IMR-90 (cell line): ENCODE measurements at regions not wholly inside any gene's neighbourhood (a gene's known extent, or its start where the extent isn't known, plus 50 kb on each side); places are given as distances from the start of the nearest gene placed in this dataset.
A peak's percentile ranks its signal among the peaks of the same experiment; 100 is the strongest.

Experiments used
- ATAC-seq: fragments of 200-7000 bp; cut with Tn5 transposase; 2 replicates; pipeline ENCODE4 v1.9.1; 2020; ENCODE audit warnings: low read depth, mild to moderate bottlenecking, moderate library complexity
- BruUV-seq: library from RNA; stranded (reverse); fragments of 400-500 nt; replicated peaks from 2 replicates; lab custom pipeline; 2021; lab: Mats Ljungman, UMichigan
- CTCF ChIA-PET: fragments of 300-600 bp; formaldehyde crosslinking; extraction: SDS; loops from one replicate; lab custom pipeline; 2021; ENCODE audit warnings: antibody characterized with exemption; lab: Yijun Ruan, JAX
- POLR2A ChIA-PET: fragments of 300-600 bp; sonication (Branson Sonifier 250); formaldehyde crosslinking; loops from one replicate; lab custom pipeline; 2022; ENCODE audit warnings: antibody characterized with exemption; ENCODE audit not compliant: unreplicated experiment; lab: Charles Lee
- DNase-seq: peaks from one replicate; pipeline ENCODE4 v3.0.0; 2013
- H2AFZ ChIP-seq: replicated peaks from 2 replicates; pipeline ENCODE3; 2013; ENCODE audit warnings: low read length, mild to moderate bottlenecking; ENCODE audit not compliant: poor library complexity
- H2AK5ac ChIP-seq: 2 replicates; pipeline ENCODE4 v1.6.1; 2013; ENCODE audit warnings: low read depth, low read length, inconsistent platforms
- H2AK9ac ChIP-seq: replicated peaks from 2 replicates; pipeline ENCODE3; 2013; ENCODE audit warnings: mild to moderate bottlenecking, low read depth, low read length, moderate library complexity; ENCODE audit not compliant: poor library complexity
- H2BK120ac ChIP-seq: 2 replicates; pipeline ENCODE4 v1.6.1; 2013; ENCODE audit warnings: low read depth, low read length, inconsistent platforms
- H2BK15ac ChIP-seq: 3 replicates; pipeline ENCODE4 v1.6.1; 2013; ENCODE audit warnings: low read depth, low read length, inconsistent platforms
- H2BK20ac ChIP-seq: 2 replicates; pipeline ENCODE4 v1.6.1; 2013; ENCODE audit warnings: low read depth, mild to moderate bottlenecking, inconsistent platforms, low read length, moderate library complexity
- H2BK5ac ChIP-seq: 2 replicates; pipeline ENCODE4 v1.6.1; 2013; ENCODE audit warnings: mild to moderate bottlenecking, low read depth, low read length, inconsistent platforms; ENCODE audit not compliant: poor library complexity, severe bottlenecking
- H3K14ac ChIP-seq: replicated peaks from 2 replicates; pipeline ENCODE4 v1.6.1; 2013; ENCODE audit warnings: low read depth, low read length, inconsistent platforms
- H3K18ac ChIP-seq: 2 replicates; pipeline ENCODE4 v1.6.1; 2013; ENCODE audit warnings: low read depth, low read length, control low read depth
- H3K23ac ChIP-seq: 2 replicates; pipeline ENCODE4 v1.6.1; 2013; ENCODE audit warnings: low read depth, low read length, inconsistent platforms
- H3K27ac ChIP-seq: 2 replicates; pipeline ENCODE4 v1.5.1; 2013; ENCODE audit warnings: mild to moderate bottlenecking, control low read depth, low read length; ENCODE audit not compliant: insufficient read depth
- H3K27me3 ChIP-seq: 2 replicates; pipeline ENCODE4 v1.6.1; 2013; ENCODE audit warnings: low read length; ENCODE audit not compliant: control insufficient read depth, insufficient read depth
- H3K36me3 ChIP-seq: 2 replicates; pipeline ENCODE4 v1.6.1; 2013; ENCODE audit warnings: low read length, mixed read lengths; ENCODE audit not compliant: control insufficient read depth, insufficient read depth
- H3K4ac ChIP-seq: 2 replicates; pipeline ENCODE4 v1.6.1; 2013; ENCODE audit warnings: low read depth, low read length, inconsistent platforms
- H3K4me1 ChIP-seq: 2 replicates; pipeline ENCODE4 v1.6.1; 2013; ENCODE audit warnings: low read length, mixed read lengths; ENCODE audit not compliant: control insufficient read depth, insufficient read depth
- H3K4me2 ChIP-seq: 2 replicates; pipeline ENCODE4 v1.6.1; 2013; ENCODE audit warnings: low read depth, mild to moderate bottlenecking, control low read depth, low read length, moderate library complexity
- H3K4me3 ChIP-seq: 2 replicates; pipeline ENCODE4 v1.5.1; 2013; ENCODE audit warnings: low read depth, mild to moderate bottlenecking, control low read depth, low read length, moderate library complexity; ENCODE audit not compliant: insufficient read depth
- H3K56ac ChIP-seq: 2 replicates; pipeline ENCODE4 v1.6.1; 2013; ENCODE audit warnings: low read length, inconsistent platforms; ENCODE audit not compliant: insufficient read depth; ENCODE audit errors: extremely low read depth
- H3K79me1 ChIP-seq, 2 experiments: 2 replicates each; pipeline ENCODE4 v1.6.1; 2013; ENCODE audit warnings: low read length in 2 of 2, inconsistent platforms in 1 of 2, low read depth in 1 of 2
- H3K9ac ChIP-seq: 2 replicates; pipeline ENCODE4 v1.6.1; 2013; ENCODE audit warnings: low read depth, low read length, control low read depth
- H3K9me1 ChIP-seq: 2 replicates; pipeline ENCODE4 v1.6.1; 2013; ENCODE audit warnings: low read length, inconsistent platforms; ENCODE audit not compliant: insufficient read depth
- H3K9me3 ChIP-seq: 2 replicates; pipeline ENCODE4 v1.6.1; 2013; ENCODE audit warnings: low read length; ENCODE audit not compliant: control insufficient read depth, insufficient read depth
- H4K20me1 ChIP-seq: 2 replicates; pipeline ENCODE4 v1.6.1; 2013; ENCODE audit warnings: low read length, inconsistent platforms; ENCODE audit not compliant: insufficient read depth
- H4K5ac ChIP-seq: 2 replicates; pipeline ENCODE4 v1.6.1; 2013; ENCODE audit warnings: mild to moderate bottlenecking, low read depth, low read length, control low read depth
- H4K8ac ChIP-seq, 2 experiments: 2 replicates each; pipeline ENCODE4 v1.6.1; 2013; ENCODE audit warnings: low read depth in 2 of 2, low read length in 2 of 2, control low read depth in 1 of 2, inconsistent platforms in 1 of 2
- H4K91ac ChIP-seq: 2 replicates; pipeline ENCODE4 v1.6.1; 2013; ENCODE audit warnings: low read depth, low read length, inconsistent platforms; ENCODE audit not compliant: insufficient read depth
- CEBPB ChIP-seq: IDR thresholded peaks from 2 replicates; pipeline ENCODE4 v1.6.1; 2012; ENCODE audit warnings: low read depth, low read length, improper control_type of control experiment
- CHD1 ChIP-seq: IDR thresholded peaks from 2 replicates; pipeline ENCODE4 v1.6.1; 2012; ENCODE audit warnings: low read depth, low read length, improper control_type of control experiment
- CTCF ChIP-seq: conservative IDR thresholded peaks from 2 replicates; pipeline ENCODE4 v1.5.1; 2012; ENCODE audit warnings: mild to moderate bottlenecking, low read depth, low read length, improper control_type of control experiment
- FOS ChIP-seq: fragments of 150-350 bp; IDR thresholded peaks from 2 replicates; pipeline ENCODE4 v1.6.1; 2016; ENCODE audit warnings: low read depth, low read length
- MAFK ChIP-seq: IDR thresholded peaks from 2 replicates; pipeline ENCODE4 v1.6.1; 2012; ENCODE audit warnings: low read depth, low read length, improper control_type of control experiment
- MAZ ChIP-seq: IDR thresholded peaks from 2 replicates; pipeline ENCODE4 v1.6.1; 2012; ENCODE audit warnings: low read depth, mild to moderate bottlenecking, low read length, improper control_type of control experiment, moderate library complexity, borderline replicate concordance
- NFE2L2 ChIP-seq: fragments of 150-350 bp; IDR thresholded peaks from 2 replicates; pipeline ENCODE4 v1.6.1; 2016; ENCODE audit warnings: low read depth, mild to moderate bottlenecking, low read length
- RAD21 ChIP-seq: IDR thresholded peaks from 2 replicates; pipeline ENCODE4 v1.6.1; 2012; ENCODE audit warnings: low read length, improper control_type of control experiment
- RCOR1 ChIP-seq: IDR thresholded peaks from 2 replicates; pipeline ENCODE4 v1.6.1; 2012; ENCODE audit warnings: mild to moderate bottlenecking, low read length, improper control_type of control experiment; ENCODE audit not compliant: insufficient replicate concordance
- RFX5 ChIP-seq: IDR thresholded peaks from 2 replicates; pipeline ENCODE4 v1.8.0; 2012; ENCODE audit warnings: low read depth, mild to moderate bottlenecking, low read length, moderate library complexity
- SMC3 ChIP-seq: fragments of 150-350 bp; IDR thresholded peaks from 2 replicates; pipeline ENCODE4 v1.6.1; 2016; ENCODE audit warnings: low read depth, mild to moderate bottlenecking, antibody characterized with exemption, low read length, moderate library complexity
- USF2 ChIP-seq: fragments of 150-350 bp; IDR thresholded peaks from 2 replicates; pipeline ENCODE4 v1.6.1; 2017; ENCODE audit warnings: mild to moderate bottlenecking, antibody characterized with exemption, low read length, low read depth
- WGBS, 2 experiments: methylation state at CpG; one replicate each; pipeline versions ENCODE4 v1.1.5 to v1.1.7; 2013; ENCODE audit warnings: missing lambda C conversion rate in 2 of 2; ENCODE audit not compliant: insufficient read length in 1 of 2; ENCODE audit errors: extremely low coverage in 2 of 2; 5-methylcytosine and 5-hydroxymethylcytosine counted together
- dilution Hi-C: fragments of 300-500 bp; cut with HindIII; formaldehyde crosslinking; loops from one replicate; pipeline ENCODE4 v1.14.3; 2018; ENCODE audit warnings: low sequenced_read_pairs; ENCODE audit not compliant: unreplicated experiment
- in situ Hi-C: fragments of 300-500 bp; cut with MboI; formaldehyde crosslinking; loops from 3 replicates; pipeline ENCODE4 v1.14.3; 2019; ENCODE audit warnings: low sequenced_read_pairs, inconsistent platforms, mixed read lengths
- intact Hi-C: fragments of 100-400 bp; cut with micrococcal nuclease; formaldehyde crosslinking; loops from 2 replicates; pipeline ENCODE4 v1.10.0; 2022

- no peak overlapping the region; the same call in 1 of the 2 replicates for H3K9ac ChIP-seq
These were observed 611.4 kb upstream of the USP24 start for GRCh38 chr1:55826381-55827080.

More at GRCh38 chr1:55826381-55827080, 611.4 kb upstream of the USP24 start:
- H2AK5ac ChIP-seq = peak overlapping the region; percentile 97
- H3K23ac ChIP-seq = peak overlapping the region; percentile 84
- no peaks in the 10 kb centered on the region for H3K36me3 ChIP-seq
- DNase-seq (peak; percentile 24), ATAC-seq (no peak; the same call in 1 of the 2 replicates)
- H4K8ac ChIP-seq = peak overlapping the region; percentile 78 to 84
- H3K27ac ChIP-seq = peak overlapping the region; percentile 94
- H3K27me3 ChIP-seq = no peaks in the 10 kb centered on the region
- intact Hi-C loops = no loop called here
- no CpG with 5 or more reads among the region's 4 CpGs for whole genome bisulfite sequencing, 2 experiments
- H3K4me1 ChIP-seq = peaks cover 21% of the 10 kb centered on the region
- H2BK5ac ChIP-seq = peak overlapping the region; percentile 97
- H2BK20ac ChIP-seq = peak overlapping the region; percentile 97
- peak overlapping the region; percentile 76 for H4K5ac ChIP-seq
- no peak for TF ChIP-seq RFX5
- no peak for TF ChIP-seq CEBPB
- TF ChIP-seq RCOR1 = no peak
- no peak for TF ChIP-seq SMC3
- TF ChIP-seq RAD21 = no peak
- no peak for TF ChIP-seq CTCF
- TF ChIP-seq MAZ = no peak
- TF ChIP-seq CHD1 = no peak
- no peak for TF ChIP-seq FOS
- TF ChIP-seq MAFK = no peak
- no peak for TF ChIP-seq USF2
- TF ChIP-seq NFE2L2 = no peak
- CTCF ChIA-PET = interaction anchor here (0.6 kb wide), 1 partner anchor 423 kb away, joined by 3 read pairs; no protein-coding TSS in a partner anchor
- H2AK9ac ChIP-seq = peak overlapping the region; percentile 66
- H4K20me1 ChIP-seq = no peaks in the 10 kb centered on the region
- peak overlapping the region; percentile 77 for H3K18ac ChIP-seq
- peak overlapping the region; percentile 91 for H4K91ac ChIP-seq
- no peaks in the 10 kb centered on the region for H3K9me3 ChIP-seq
- in situ Hi-C loops = no loop called here
- no peak overlapping the region for H3K4me3 ChIP-seq
- peak overlapping the region; percentile 92 for H2BK15ac ChIP-seq
- no peak overlapping the region for H2AFZ ChIP-seq
- H3K56ac ChIP-seq = peak overlapping the region; percentile 57; the same call in 1 of the 2 replicates
- POLR2A ChIA-PET = no interaction called here
- peaks cover 15% of the 10 kb centered on the region for H3K9me1 ChIP-seq
- BruUV-seq = no TSS peak
- H3K79me1 ChIP-seq = 0 out of 4 replicates have a peak, but pooled peaks cover 0 to 6% of the 10 kb centered on the region in 2 experiments
- no peak overlapping the region for H3K4me2 ChIP-seq
- peak overlapping the region; percentile 98 for H2BK120ac ChIP-seq
- H3K14ac ChIP-seq = peak overlapping the region; percentile 98
- peak overlapping the region; percentile 97 for H3K4ac ChIP-seq
- dilution Hi-C loops = no loop called here
